ENCODE measurements at regions not wholly inside any gene's neighbourhood (a gene's known extent, or its start where the extent isn't known, plus 50 kb on each side); places are given as distances from the start of the nearest gene placed in this dataset.

DNA sequence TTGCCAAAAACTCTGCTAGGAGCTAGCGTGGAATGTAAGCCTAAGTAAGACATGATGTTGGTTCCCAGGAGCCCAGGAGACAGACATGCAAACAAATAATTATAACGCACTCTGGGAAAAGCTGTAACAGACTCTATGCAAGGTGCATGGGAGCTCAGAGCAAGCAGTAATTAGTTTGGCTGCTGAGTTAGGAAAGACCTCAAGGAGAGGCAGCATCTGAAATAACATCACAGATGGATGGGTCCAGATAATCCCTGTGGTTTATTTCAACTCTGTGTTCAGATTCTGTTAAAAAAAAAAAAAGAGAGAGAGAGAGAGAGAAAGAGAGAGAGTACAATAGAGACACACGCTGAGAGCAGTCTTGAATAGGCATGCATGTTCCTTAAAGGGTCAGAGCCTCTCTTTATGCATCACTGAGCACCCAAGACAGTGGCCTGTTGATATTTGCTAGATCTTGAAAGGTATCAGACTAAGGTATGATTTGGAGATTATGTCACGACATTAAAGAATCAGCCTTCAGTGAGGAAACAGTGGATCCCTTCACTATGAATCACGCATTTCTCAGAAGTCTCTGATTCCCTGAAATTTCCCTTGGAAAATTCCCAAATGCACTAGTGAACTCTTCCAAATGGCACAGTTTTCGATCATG, 124.4 kb upstream of the LIPC start:
- ATAC-seq (ENCODE audit: low FRiP score in 2 of 2) (no peak), DNase-seq (no peak)
- no peaks in the 10 kb centered on the region for H3K36me3 ChIP-seq
- H3K4me1 ChIP-seq, result peaks cover 0 to 7% (median 3%) of the 10 kb centered on the region in 4 donors
- H3K9me3 ChIP-seq, result no peaks in the 10 kb centered on the region
- 84 to 88% methylated on average over 6 of the region's 6 CpGs for WGBS, 2 donors
- H3K4me3 ChIP-seq, result no peak overlapping the region
- TF ChIP-seq EP300 (IDR thresholded peaks at IDR 0.05) (no peak), POLR2AphosphoS5 (IDR thresholded peaks at IDR 0.05) (no peak), POLR2A (IDR thresholded peaks at IDR 0.05) (no peak)
- TF ChIP-seq, protein P1, sequence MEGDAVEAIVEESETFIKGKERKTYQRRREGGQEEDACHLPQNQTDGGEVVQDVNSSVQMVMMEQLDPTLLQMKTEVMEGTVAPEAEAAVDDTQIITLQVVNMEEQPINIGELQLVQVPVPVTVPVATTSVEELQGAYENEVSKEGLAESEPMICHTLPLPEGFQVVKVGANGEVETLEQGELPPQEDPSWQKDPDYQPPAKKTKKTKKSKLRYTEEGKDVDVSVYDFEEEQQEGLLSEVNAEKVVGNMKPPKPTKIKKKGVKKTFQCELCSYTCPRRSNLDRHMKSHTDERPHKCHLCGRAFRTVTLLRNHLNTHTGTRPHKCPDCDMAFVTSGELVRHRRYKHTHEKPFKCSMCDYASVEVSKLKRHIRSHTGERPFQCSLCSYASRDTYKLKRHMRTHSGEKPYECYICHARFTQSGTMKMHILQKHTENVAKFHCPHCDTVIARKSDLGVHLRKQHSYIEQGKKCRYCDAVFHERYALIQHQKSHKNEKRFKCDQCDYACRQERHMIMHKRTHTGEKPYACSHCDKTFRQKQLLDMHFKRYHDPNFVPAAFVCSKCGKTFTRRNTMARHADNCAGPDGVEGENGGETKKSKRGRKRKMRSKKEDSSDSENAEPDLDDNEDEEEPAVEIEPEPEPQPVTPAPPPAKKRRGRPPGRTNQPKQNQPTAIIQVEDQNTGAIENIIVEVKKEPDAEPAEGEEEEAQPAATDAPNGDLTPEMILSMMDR (IDR thresholded peaks at IDR 0.05), result no peak
- H3K27me3 ChIP-seq, result no peaks in the 10 kb centered on the region
- no peak overlapping the region for H3K27ac ChIP-seq

DNA sequence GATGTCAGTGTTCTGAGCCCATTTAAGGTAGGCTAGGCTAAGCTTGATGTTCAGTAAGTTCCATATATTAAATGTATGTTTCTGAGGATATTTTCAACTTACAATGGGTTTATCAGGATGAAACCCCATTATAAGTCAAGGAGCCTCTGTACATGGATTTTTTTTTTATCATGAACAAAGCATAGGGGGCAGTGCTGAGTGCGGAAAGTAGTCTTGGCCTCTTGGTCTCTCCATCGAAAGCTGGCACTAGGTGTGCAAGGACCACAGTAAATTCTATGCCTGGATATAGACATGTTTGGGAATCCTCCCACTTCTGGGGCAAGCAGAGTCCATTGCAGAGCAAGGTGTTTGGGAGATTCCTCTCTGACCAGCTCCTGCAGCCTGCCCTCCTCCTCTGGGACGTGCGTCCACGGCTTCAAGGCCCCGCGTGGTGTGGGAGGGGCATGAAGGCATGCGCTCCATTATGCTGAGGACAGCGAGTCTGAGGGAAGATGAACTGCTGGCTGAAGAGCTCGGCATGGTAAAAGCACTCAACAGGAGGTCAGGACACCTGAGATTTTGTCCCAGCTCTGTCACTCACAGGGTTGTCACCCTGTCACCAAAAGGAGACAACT, 122.9 kb upstream of the LIPC start:
- no peak for ATAC-seq (ENCODE audit: low FRiP score in 2 of 2)
- 93 to 95% methylated on average over 5 to 10 of the region's 10 CpGs for WGBS, 2 donors

DNA sequence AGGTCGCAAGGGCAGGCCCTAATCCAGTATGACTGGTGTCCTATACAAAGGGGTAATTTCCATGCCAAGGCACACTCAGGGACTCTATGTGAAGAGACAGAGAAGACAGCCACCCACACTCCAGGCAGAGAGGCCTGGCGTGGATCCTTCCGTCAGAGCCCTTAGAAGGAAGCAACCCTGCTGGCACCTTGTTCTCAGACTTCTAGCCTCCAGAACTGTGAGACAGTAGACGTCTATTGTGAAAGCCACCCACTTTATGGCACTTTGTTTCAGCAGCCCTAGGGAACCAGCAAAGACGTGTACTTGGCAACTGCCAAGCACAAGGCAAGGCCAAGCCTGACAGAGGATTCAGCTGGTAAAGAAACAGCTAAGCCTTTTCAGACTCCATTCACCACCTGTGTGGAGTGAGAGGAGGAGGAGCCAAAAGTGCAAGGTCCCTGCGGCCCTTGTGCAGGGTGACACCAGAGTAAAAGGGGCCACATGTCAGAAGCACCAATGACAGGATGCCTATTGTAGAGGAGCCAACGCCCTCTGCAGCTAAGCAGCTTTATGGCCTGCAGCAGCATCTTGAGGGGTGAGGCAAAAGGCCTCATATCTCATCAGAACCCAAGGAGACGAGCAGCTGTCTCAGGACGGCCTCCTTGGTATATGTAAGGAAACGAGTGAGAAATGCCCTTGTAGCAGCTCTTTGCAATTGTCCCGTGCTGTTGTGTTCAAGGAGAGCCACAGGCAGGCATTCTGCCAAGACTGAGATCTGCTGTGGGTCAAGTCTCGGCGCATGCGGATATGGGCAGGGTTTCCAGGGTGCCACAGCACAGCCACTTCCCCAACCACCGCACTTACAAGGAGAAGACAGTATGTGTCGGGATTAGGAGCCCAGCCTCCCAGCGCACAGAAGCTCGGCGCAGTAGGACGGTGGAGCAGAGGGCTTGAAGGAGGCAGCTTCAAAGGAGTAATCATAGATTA, 121.5 kb upstream of the LIPC start:
- 64 to 80% methylated on average over 18 to 20 of the region's 20 CpGs for WGBS, 2 donors

More for the DNA sequence above, 122.9 kb upstream of the LIPC start:
- Histone ChIP-seq H3K36me3 (no peaks in the 10 kb centered on the region), H3K9me3 (no peaks in the 10 kb centered on the region), H3K4me1 (peaks cover 0 to 7% (median 3%) of the 10 kb centered on the region in 4 donors), H3K4me3 (no peak overlapping the region), H3K27ac (no peak overlapping the region), H3K27me3 (no peaks in the 10 kb centered on the region)
- peak in 1 of 2 donors; percentile 51 for DNase-seq
- no peak for TF ChIP-seq EP300 (IDR thresholded peaks at IDR 0.05)
- TF ChIP-seq POLR2A (IDR thresholded peaks at IDR 0.05), result no peak
- TF ChIP-seq, protein P1 (IDR thresholded peaks at IDR 0.05), result no peak
- TF ChIP-seq POLR2AphosphoS5 (IDR thresholded peaks at IDR 0.05), result no peak

DNA sequence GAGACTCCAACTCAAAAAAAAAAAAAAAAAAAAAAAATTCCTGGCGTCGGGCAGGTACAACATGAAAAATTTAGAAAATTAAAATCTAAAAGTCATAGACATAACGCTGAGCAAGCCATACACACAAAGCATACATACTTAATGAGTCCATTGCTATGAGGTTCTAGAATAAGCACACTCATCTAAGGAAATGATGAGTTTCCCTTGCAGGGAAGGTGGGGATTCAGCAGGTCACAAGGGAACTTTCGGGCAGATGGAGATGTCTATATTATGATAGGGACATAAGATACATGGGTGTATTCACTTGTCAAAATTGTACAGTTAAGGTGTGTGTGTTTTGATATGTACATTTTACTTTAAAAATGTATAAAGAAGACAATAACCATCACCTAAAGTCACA, 120.2 kb upstream of the LIPC start:
- DNase-seq (no peak), ATAC-seq (ENCODE audit: low FRiP score in 2 of 2) (no peak)
- 85 to 98% methylated on average over 4 of the region's 4 CpGs for WGBS, 2 donors
- no peaks in the 10 kb centered on the region for H3K9me3 ChIP-seq
- TF ChIP-seq EP300 (IDR thresholded peaks at IDR 0.05) (no peak), POLR2A (IDR thresholded peaks at IDR 0.05) (no peak), POLR2AphosphoS5 (IDR thresholded peaks at IDR 0.05) (no peak)
- TF ChIP-seq, protein P1 (IDR thresholded peaks at IDR 0.05), result no peak
- H3K4me1 ChIP-seq, result peaks cover 0 to 7% (median 4%) of the 10 kb centered on the region in 4 donors
- no peak overlapping the region for H3K4me3 ChIP-seq
- H3K27ac ChIP-seq, result no peak overlapping the region
- H3K36me3 ChIP-seq, result no peaks in the 10 kb centered on the region
- H3K27me3 ChIP-seq, result no peaks in the 10 kb centered on the region

More for the DNA sequence above, 121.5 kb upstream of the LIPC start:
- no peaks in the 10 kb centered on the region for H3K27me3 ChIP-seq
- no peak overlapping the region for H3K27ac ChIP-seq
- peaks cover 0 to 7% (median 4%) of the 10 kb centered on the region in 4 donors for H3K4me1 ChIP-seq
- no peaks in the 10 kb centered on the region for H3K36me3 ChIP-seq
- peak; percentile 19 to 55 for DNase-seq
- peak; percentile 21 to 45 for ATAC-seq (ENCODE audit: low FRiP score in 2 of 2)
- no peak overlapping the region for H3K4me3 ChIP-seq
- H3K9me3 ChIP-seq, result no peaks in the 10 kb centered on the region
- no peak for TF ChIP-seq POLR2A (IDR thresholded peaks at IDR 0.05)
- no peak for TF ChIP-seq EP300 (IDR thresholded peaks at IDR 0.05)
- TF ChIP-seq, protein P1 (IDR thresholded peaks at IDR 0.05), result no peak
- no peak for TF ChIP-seq POLR2AphosphoS5 (IDR thresholded peaks at IDR 0.05)

All from upper lobe of left lung (tissue), 6 donors.